HUES6 (cell line): ENCODE measurements at regions not wholly inside any gene's neighbourhood (a gene's known extent, or its start where the extent isn't known, plus 50 kb on each side); places are given as distances from the start of the nearest gene placed in this dataset.
"Not testable (repeated sequence)": the region's sequence is repeated elsewhere in the genome, so short reads cannot be mapped to it uniquely, and the experiment has no call there.

ENCODE experiments used
- H3K27ac ChIP-seq: 2 replicates; pipeline ENCODE4 v1.7.0; 2013; ENCODE audit warnings: low read depth, mild to moderate bottlenecking, low read length, inconsistent platforms
- H3K27me3 ChIP-seq: 2 replicates; pipeline ENCODE4 v1.6.1; 2013; ENCODE audit warnings: low read length; ENCODE audit not compliant: control insufficient read depth, insufficient read depth
- H3K36me3 ChIP-seq: 2 replicates; pipeline ENCODE4 v1.6.1; 2013; ENCODE audit warnings: low read length; ENCODE audit not compliant: control insufficient read depth, insufficient read depth
- H3K4me1 ChIP-seq: 2 replicates; pipeline ENCODE4 v1.6.1; 2013; ENCODE audit warnings: low read length; ENCODE audit not compliant: control insufficient read depth, insufficient read depth
- H3K4me3 ChIP-seq: 2 replicates; pipeline ENCODE4 v1.5.1; 2013; ENCODE audit warnings: low read depth, low read length
- H3K9ac ChIP-seq: one replicate; pipeline ENCODE4 v1.6.1; 2013; ENCODE audit warnings: mild to moderate bottlenecking, low read length
- H3K9me3 ChIP-seq: 2 replicates; pipeline ENCODE4 v1.6.1; 2013; ENCODE audit warnings: low read depth, low read length; ENCODE audit not compliant: control insufficient read depth, insufficient read depth

GRCh38 chr2:39581866-39582265 lies 83.9 kb upstream of the TMEM178A start:
- Histone ChIP-seq H3K4me1 (no peaks in the 10 kb centered on the region), H3K9me3 (peaks cover 14% of the 10 kb centered on the region), H3K27me3 (no peaks in the 10 kb centered on the region), H3K36me3 (no peaks in the 10 kb centered on the region), H3K9ac (no peak overlapping the region), H3K4me3 (no peak overlapping the region), H3K27ac (no peak overlapping the region)

- H3K4me1 ChIP-seq = no peaks in the 10 kb centered on the region
- no peak overlapping the region for H3K27ac ChIP-seq
- H3K27me3 ChIP-seq = no peaks in the 10 kb centered on the region
- peaks cover 21% of the 10 kb centered on the region for H3K9me3 ChIP-seq
- H3K9ac ChIP-seq = no peak overlapping the region
- H3K36me3 ChIP-seq = no peaks in the 10 kb centered on the region
- no peak overlapping the region for H3K4me3 ChIP-seq
Measured at GRCh38 chr2:39583213-39583612, 82.5 kb upstream of the TMEM178A start.

GRCh38 chr2:39583781-39584180 lies 81.9 kb upstream of the TMEM178A start:
- H3K27me3 ChIP-seq = no peaks in the 10 kb centered on the region
- no peaks in the 10 kb centered on the region for H3K4me1 ChIP-seq
- H3K36me3 ChIP-seq = no peaks in the 10 kb centered on the region
- H3K9me3 ChIP-seq = peaks cover 21% of the 10 kb centered on the region
- H3K4me3 ChIP-seq = no peak overlapping the region
- H3K9ac ChIP-seq = no peak overlapping the region
- no peak overlapping the region for H3K27ac ChIP-seq

- Histone ChIP-seq H3K27me3 (no peaks in the 10 kb centered on the region), H3K9ac (no peak overlapping the region), H3K4me1 (no peaks in the 10 kb centered on the region), H3K4me3 (no peak overlapping the region), H3K36me3 (no peaks in the 10 kb centered on the region), H3K27ac (no peak overlapping the region), H3K9me3 (peaks cover 21% of the 10 kb centered on the region)
Measured at GRCh38 chr2:39584283-39584965, 81.3 kb upstream of the TMEM178A start.

GRCh38 chr2:39585531-39585930 lies 80.2 kb upstream of the TMEM178A start:
- H3K27ac ChIP-seq, H3K36me3 ChIP-seq: not testable (repeated sequence)
- H3K9me3 ChIP-seq = peaks cover 17% of the 10 kb centered on the region

GRCh38 chr2:39587168-39587567 lies 78.5 kb upstream of the TMEM178A start:
- Histone ChIP-seq H3K27me3 (no peaks in the 10 kb centered on the region), H3K27ac (no peak overlapping the region), H3K4me3 (no peak overlapping the region), H3K4me1 (no peaks in the 10 kb centered on the region), H3K9ac (no peak overlapping the region), H3K9me3 (peaks cover 7% of the 10 kb centered on the region; the same call in 1 of the 2 replicates), H3K36me3 (no peaks in the 10 kb centered on the region)

More at GRCh38 chr2:39585531-39585930, 80.2 kb upstream of the TMEM178A start:
- H3K27me3 ChIP-seq, H3K4me1 ChIP-seq, H3K9ac ChIP-seq, H3K4me3 ChIP-seq: not testable (repeated sequence)

GRCh38 chr2:39587641-39588040 lies 78.1 kb upstream of the TMEM178A start:
- Histone ChIP-seq H3K9ac (no peak overlapping the region), H3K9me3 (peaks cover 7% of the 10 kb centered on the region; the same call in 1 of the 2 replicates), H3K4me1 (no peaks in the 10 kb centered on the region), H3K4me3 (no peak overlapping the region), H3K27me3 (no peaks in the 10 kb centered on the region), H3K36me3 (no peaks in the 10 kb centered on the region), H3K27ac (no peak overlapping the region)

- Histone ChIP-seq H3K4me1 (no peaks in the 10 kb centered on the region; the same call in 1 of the 2 replicates), H3K4me3 (no peak overlapping the region), H3K27ac (no peak overlapping the region), H3K9ac (no peak overlapping the region), H3K36me3 (no peaks in the 10 kb centered on the region), H3K9me3 (no peaks in the 10 kb centered on the region), H3K27me3 (no peaks in the 10 kb centered on the region)
Measured at GRCh38 chr2:39593439-39594393, 72.0 kb upstream of the TMEM178A start.

- H3K9me3 ChIP-seq = no peaks in the 10 kb centered on the region
- no peak overlapping the region for H3K4me3 ChIP-seq
- H3K36me3 ChIP-seq = no peaks in the 10 kb centered on the region
- no peak overlapping the region for H3K9ac ChIP-seq
- H3K27me3 ChIP-seq = no peaks in the 10 kb centered on the region
- H3K27ac ChIP-seq = no peak overlapping the region
- no peaks in the 10 kb centered on the region; the same call in 1 of the 2 replicates for H3K4me1 ChIP-seq
Measured at GRCh38 chr2:39595116-39595515, 70.6 kb upstream of the TMEM178A start.

- Histone ChIP-seq H3K36me3 (no peaks in the 10 kb centered on the region), H3K4me3 (no peak overlapping the region)
Measured at GRCh38 chr2:39597314-39597713, 68.4 kb upstream of the TMEM178A start.

GRCh38 chr2:39602616-39603015 lies 63.1 kb upstream of the TMEM178A start:
- H3K4me3 ChIP-seq = no peak overlapping the region
- no peak overlapping the region for H3K9ac ChIP-seq
- H3K4me1 ChIP-seq = peaks cover 8% of the 10 kb centered on the region; the same call in 1 of the 2 replicates
- no peaks in the 10 kb centered on the region for H3K27me3 ChIP-seq
- no peaks in the 10 kb centered on the region for H3K36me3 ChIP-seq
- H3K27ac ChIP-seq = no peak overlapping the region
- H3K9me3 ChIP-seq = no peaks in the 10 kb centered on the region

More at GRCh38 chr2:39597314-39597713, 68.4 kb upstream of the TMEM178A start:
- Histone ChIP-seq H3K4me1 (no peaks in the 10 kb centered on the region; the same call in 1 of the 2 replicates), H3K27ac (no peak overlapping the region), H3K9me3 (no peaks in the 10 kb centered on the region), H3K9ac (no peak overlapping the region), H3K27me3 (no peaks in the 10 kb centered on the region)
